Cardiac septum (tissue), 1 donor: ENCODE measurements at regions not wholly inside any gene's neighbourhood (a gene's known extent, or its start where the extent isn't known, plus 50 kb on each side); places are given as distances from the start of the nearest gene placed in this dataset.

Source experiments
- DNase-seq: peaks from one replicate; pipeline ENCODE4 v3.0.0-alpha.2; 2020; ENCODE audit warnings: low spot score
- intact Hi-C: fragments of 100-400 bp; cut with DNase I; formaldehyde crosslinking; loops from one replicate; pipeline ENCODE4 v1.14.0; 2022
- donor health status: DM: no; HTN: no; CAD: no.

DNA sequence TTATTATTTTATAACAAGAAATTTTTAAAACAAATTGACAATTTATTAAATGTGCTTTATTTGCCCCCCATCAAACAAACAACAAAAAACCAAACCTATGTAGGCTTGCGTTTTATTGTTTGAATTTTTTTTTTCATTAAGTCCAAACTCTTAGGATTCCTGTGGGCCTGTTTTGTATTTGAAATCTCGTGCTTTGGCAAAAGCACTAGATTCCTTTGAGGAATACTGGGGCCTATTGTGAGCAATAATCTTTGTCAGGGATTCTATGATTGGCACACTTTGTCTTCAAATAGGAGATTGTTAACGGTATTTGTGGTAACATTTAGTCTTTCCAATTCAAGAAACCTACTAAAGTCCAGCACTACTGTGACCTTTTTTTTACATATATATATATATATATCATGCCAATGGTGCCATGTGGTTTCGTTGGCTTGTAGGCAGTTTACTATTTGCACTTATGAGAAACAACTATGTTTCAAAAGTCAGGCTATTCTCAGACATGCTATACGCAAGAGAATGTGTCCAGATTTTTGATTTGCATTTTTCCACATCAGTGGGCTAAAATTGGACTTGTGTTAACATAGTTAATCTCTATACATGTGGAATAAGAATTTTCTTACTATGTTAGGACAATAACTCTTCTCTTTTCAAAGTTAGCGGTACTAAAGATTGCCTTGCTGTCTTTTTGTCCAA, 70.4 kb upstream of the GREM2 start:
- intact Hi-C loops, result no loop called here

DNA sequence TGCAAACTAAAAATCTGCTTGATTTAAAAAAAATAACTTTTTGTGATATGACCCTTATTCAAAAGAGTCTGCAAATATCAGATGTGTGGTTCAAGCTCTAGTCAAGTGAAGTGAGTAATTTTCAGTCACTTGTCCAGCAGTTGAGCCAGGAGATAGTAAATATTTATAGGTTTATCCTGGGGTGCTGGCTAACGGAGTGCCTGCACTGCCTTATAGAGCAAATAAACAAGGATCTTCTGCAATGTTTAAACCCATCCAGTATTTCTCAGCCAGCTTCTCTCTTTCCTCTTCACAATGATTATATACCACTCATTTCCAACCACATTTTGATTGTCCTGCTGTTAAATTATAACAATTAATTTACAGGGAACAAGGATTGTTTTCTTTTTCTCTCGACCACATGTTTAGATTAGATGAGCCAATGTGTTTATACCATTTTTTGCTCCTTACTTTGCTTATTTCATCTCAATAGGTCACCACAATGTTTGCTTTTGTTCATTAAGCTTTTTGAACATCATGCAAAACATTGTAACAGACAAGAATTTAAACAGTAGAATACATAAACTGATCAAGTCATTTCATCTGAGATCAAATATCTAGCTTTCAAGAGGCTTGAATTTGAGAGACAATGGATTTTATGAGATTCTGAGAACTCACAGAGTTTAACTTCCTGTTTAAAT, 60.3 kb upstream of the GREM2 start:
- intact Hi-C loops, result no loop called here
- DNase-seq, result no peak

More for the DNA sequence above, 70.4 kb upstream of the GREM2 start:
- DNase-seq, result no peak

DNA sequence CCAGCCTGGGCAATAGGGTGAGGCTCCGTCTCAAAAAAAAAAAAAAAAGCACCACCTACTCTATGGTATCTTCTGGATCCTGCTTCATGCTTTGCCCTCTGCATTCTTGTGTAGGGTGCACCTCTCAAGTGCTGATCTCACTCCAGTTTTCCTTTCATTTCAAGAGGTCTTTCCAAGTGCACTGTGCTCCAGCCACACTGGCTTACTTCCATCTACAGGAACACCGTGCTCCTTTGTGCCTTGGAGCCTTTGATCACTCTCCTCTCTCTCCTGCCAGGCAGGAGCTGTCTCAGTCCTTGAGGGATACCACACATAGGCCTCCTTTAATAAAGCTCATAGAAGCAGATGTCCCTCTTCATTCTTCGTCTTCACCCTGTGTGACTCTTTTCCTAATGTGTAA, 55.4 kb upstream of the GREM2 start:
- no peak for DNase-seq
- intact Hi-C loops, result no loop called here

DNA sequence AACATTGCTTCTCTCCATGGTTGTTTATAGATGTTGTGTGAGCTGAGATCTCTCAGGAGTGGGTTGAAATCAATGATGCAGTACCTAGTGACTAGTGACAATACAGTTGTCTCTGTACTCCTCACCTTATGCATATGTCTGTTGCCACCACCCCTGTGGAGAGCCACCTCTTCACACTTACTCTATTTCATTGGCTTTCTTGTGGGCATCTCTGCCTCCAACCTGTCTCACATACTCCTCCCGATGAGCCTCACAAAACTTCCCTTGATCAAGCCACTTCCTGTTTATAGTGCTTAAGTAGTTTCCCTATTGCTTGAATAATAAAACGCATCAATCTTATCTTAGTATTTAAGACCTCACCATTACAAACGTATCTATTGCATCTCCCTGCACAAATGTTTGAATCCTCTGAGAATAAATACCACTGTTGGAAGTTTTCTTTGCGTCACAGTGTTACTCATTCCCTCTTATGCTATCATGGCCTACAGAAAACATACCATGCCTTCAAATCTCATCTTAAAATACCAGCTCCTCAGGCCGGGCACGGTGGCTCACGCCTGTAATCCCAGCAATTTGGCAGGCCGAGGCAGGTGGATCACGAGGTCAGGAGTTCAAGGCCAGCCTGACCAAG, 54.7 kb upstream of the GREM2 start:
- DNase-seq, result no peak
- intact Hi-C loops, result no loop called here

DNA sequence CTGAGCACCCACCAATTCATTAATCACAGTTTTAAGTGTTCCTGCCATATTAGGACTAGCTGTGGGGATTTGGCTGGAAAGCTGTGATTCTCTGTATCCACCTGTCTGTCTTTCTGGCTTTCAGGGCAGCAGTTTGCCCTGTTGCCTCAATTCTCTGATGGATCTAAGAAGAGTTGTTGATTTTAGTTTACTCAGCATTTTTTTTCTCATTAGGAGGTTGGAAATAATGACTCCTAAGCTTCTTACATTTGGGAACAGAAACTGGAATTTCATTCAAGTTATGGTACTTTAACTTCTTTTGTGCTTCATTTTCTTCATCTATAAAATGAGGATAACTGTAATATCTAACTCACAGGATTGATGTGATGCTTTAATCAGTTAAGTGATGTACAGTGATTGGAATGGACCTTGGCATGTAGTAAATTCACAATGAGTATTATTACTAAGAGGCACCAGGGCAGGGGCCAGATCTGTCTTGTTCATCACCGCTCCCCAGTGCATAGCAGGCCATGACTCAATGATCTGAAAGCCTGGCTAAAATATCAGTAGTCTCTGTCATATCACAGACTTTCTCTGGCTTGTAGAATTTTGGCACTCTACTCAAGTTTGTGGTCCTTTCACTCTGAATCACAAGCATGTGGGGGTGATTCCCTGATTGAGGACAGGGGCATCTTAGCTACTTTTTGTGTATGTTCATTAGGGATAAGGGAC, 51.4 kb upstream of the GREM2 start:
- intact Hi-C loops, result no loop called here
- no peak for DNase-seq
